ENCODE measurements at regions not wholly inside any gene's neighbourhood (a gene's known extent, or its start where the extent isn't known, plus 50 kb on each side); places are given as distances from the start of the nearest gene placed in this dataset.

- in situ Hi-C loops (cut with HindIII; ENCODE audit: low sequenced_read_pairs) = no loop called here
- TF ChIP-seq, protein P1, sequence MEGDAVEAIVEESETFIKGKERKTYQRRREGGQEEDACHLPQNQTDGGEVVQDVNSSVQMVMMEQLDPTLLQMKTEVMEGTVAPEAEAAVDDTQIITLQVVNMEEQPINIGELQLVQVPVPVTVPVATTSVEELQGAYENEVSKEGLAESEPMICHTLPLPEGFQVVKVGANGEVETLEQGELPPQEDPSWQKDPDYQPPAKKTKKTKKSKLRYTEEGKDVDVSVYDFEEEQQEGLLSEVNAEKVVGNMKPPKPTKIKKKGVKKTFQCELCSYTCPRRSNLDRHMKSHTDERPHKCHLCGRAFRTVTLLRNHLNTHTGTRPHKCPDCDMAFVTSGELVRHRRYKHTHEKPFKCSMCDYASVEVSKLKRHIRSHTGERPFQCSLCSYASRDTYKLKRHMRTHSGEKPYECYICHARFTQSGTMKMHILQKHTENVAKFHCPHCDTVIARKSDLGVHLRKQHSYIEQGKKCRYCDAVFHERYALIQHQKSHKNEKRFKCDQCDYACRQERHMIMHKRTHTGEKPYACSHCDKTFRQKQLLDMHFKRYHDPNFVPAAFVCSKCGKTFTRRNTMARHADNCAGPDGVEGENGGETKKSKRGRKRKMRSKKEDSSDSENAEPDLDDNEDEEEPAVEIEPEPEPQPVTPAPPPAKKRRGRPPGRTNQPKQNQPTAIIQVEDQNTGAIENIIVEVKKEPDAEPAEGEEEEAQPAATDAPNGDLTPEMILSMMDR (IDR thresholded peaks at IDR 0.05; ENCODE audit: low read depth, low read length) = no peak
- no peak overlapping the region for H3K4me3 ChIP-seq (ENCODE audit: low read depth, low read length)
- DNase-seq (ENCODE audit: low read depth, low spot score) = no peak
These were observed 173.8 kb downstream of the TRIB2 start for GRCh38 chr2:12890481-12890991.

DNA sequence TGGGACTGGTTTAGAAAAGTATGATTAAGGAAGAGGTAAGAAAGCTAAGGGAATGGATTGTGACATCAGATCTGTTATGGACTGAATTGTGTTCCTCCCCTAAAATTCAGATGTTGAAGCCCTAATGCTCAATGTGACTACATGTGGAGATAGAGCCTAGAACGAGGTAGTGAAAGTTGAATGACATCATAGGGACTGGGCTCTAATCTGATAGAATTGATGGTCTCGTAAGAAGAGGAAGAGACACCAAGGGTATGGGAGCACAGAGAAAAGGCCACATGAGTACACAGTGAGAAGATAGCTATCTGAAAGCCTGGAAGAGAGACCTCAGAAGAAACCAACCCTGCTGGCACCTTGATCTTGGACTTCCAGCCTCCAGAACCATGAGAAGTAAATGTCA is 178.3 kb downstream of the TRIB2 start:
- in situ Hi-C loops (cut with HindIII; ENCODE audit: low sequenced_read_pairs) = no loop called here
- DNase-seq (ENCODE audit: low read depth, low spot score) = no peak
- TF ChIP-seq, protein P1 (IDR thresholded peaks at IDR 0.05; ENCODE audit: low read depth, low read length) = no peak
- H3K4me3 ChIP-seq (ENCODE audit: low read depth, low read length) = no peak overlapping the region

- TF ChIP-seq, protein P1 (IDR thresholded peaks at IDR 0.05; ENCODE audit: low read depth, low read length) = no peak
- in situ Hi-C loops (cut with HindIII; ENCODE audit: low sequenced_read_pairs) = no loop called here
- DNase-seq (ENCODE audit: low read depth, low spot score) = no peak
- H3K4me3 ChIP-seq (ENCODE audit: low read depth, low read length) = no peak overlapping the region
These were observed 179.7 kb downstream of the TRIB2 start for GRCh38 chr2:12896318-12896982.

DNA sequence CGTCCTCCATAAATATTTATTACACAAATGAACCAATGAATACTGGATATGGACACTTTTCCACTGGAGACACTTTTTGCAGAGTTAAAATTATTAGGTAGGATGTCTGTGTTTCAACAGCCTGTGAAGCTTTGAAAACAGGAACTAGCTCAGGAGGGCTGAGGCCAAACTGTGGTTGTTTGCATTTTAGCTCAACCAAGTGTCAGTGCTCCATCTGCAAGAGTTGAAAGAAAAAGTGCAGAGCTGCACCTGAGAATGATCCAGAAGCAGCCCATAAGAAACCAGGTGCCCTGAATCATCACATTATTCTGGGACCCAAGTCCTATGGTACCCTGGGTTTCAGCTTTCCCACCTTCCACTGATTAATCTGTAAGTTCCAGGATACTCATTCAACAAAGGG is 180.4 kb downstream of the TRIB2 start:
- no peak for DNase-seq (ENCODE audit: low read depth, low spot score)
- TF ChIP-seq, protein P1 (IDR thresholded peaks at IDR 0.05; ENCODE audit: low read depth, low read length) = no peak
- in situ Hi-C loops (cut with HindIII; ENCODE audit: low sequenced_read_pairs) = no loop called here
- no peak overlapping the region for H3K4me3 ChIP-seq (ENCODE audit: low read depth, low read length)

DNA sequence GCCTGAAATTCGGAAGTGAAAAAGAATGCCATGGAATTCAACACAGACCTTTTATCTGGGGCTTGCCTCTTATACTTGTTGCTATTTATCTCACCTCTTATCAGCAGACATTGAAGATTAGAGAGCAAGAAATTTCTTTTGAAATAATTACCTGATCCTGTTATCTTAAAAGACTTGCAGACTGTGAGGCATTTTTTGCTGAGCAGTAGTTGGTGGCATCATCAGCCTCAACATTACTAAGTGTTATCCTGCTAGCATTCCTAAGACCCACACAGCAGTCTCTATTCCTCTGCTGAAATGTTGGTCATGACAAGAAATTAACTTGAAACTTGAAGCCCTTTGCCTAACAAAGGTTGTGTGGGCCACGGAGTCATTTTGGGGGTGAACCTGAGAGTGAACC is 186.5 kb downstream of the TRIB2 start:
- no peak for DNase-seq (ENCODE audit: low read depth, low spot score)
- TF ChIP-seq, protein P1 (IDR thresholded peaks at IDR 0.05; ENCODE audit: low read depth, low read length) = no peak
- H3K4me3 ChIP-seq (ENCODE audit: low read depth, low read length) = no peak overlapping the region
- in situ Hi-C loops (cut with HindIII; ENCODE audit: low sequenced_read_pairs) = no loop called here

- H3K4me3 ChIP-seq (ENCODE audit: low read depth, low read length) = no peak overlapping the region
- TF ChIP-seq, protein P1 (IDR thresholded peaks at IDR 0.05; ENCODE audit: low read depth, low read length) = no peak
- in situ Hi-C loops (cut with HindIII; ENCODE audit: low sequenced_read_pairs) = no loop called here
- no peak for DNase-seq (ENCODE audit: low read depth, low spot score)
These were observed 193.7 kb downstream of the TRIB2 start for GRCh38 chr2:12910431-12910830.

Measured in astrocyte of the spinal cord (primary cell).